H9 (cell line): ENCODE measurements at regions not wholly inside any gene's neighbourhood (a gene's known extent, or its start where the extent isn't known, plus 50 kb on each side); places are given as distances from the start of the nearest gene placed in this dataset.

Source experiments
- DNase-seq: peaks from one replicate; pipeline ENCODE4 v3.0.0-alpha.2; 2017
- H2AFZ ChIP-seq: one replicate; pipeline ENCODE4 v1.6.1; 2013; ENCODE audit warnings: mild to moderate bottlenecking, low read length, control low read depth, moderate library complexity
- H2AK5ac ChIP-seq: 2 replicates; pipeline ENCODE4 v1.6.1; 2013; ENCODE audit warnings: low read length, control low read depth, mixed read lengths; ENCODE audit not compliant: insufficient read length
- H2BK120ac ChIP-seq: one replicate; pipeline ENCODE4 v1.6.1; 2013; ENCODE audit warnings: low read depth, mild to moderate bottlenecking, low read length, control low read depth, inconsistent platforms; ENCODE audit not compliant: poor library complexity, severe bottlenecking
- H2BK12ac ChIP-seq: 2 replicates; pipeline ENCODE4 v1.6.1; 2013; ENCODE audit warnings: low read length, control low read depth, mixed read lengths, low read depth; ENCODE audit not compliant: insufficient read length
- H2BK15ac ChIP-seq: 2 replicates; pipeline ENCODE4 v1.6.1; 2013; ENCODE audit warnings: low read depth, low read length, control low read depth
- H2BK20ac ChIP-seq: one replicate; pipeline ENCODE4 v1.6.1; 2013; ENCODE audit warnings: low read depth, mild to moderate bottlenecking, low read length, control low read depth, inconsistent platforms; ENCODE audit not compliant: poor library complexity, severe bottlenecking
- H2BK5ac ChIP-seq: 2 replicates; pipeline ENCODE4 v1.6.1; 2013; ENCODE audit warnings: low read length, control low read depth, mixed read lengths; ENCODE audit not compliant: insufficient read length
- H3K14ac ChIP-seq: 2 replicates; pipeline ENCODE4 v1.6.1; 2013; ENCODE audit warnings: low read length, control low read depth; ENCODE audit not compliant: insufficient read depth
- H3K18ac ChIP-seq: 2 replicates; pipeline ENCODE4 v1.6.1; 2013; ENCODE audit warnings: low read depth, mild to moderate bottlenecking, mixed read lengths, low read length, control low read depth; ENCODE audit not compliant: insufficient read length
- H3K23ac ChIP-seq: 2 replicates; pipeline ENCODE4 v1.6.1; 2013; ENCODE audit warnings: low read length, control low read depth, mixed read lengths, low read depth; ENCODE audit not compliant: insufficient read length
- H3K23me2 ChIP-seq: 2 replicates; pipeline ENCODE4 v1.6.1; 2013; ENCODE audit warnings: low read depth, mild to moderate bottlenecking, mixed read lengths, low read length, control low read depth; ENCODE audit not compliant: insufficient read length, poor library complexity, severe bottlenecking
- H3K27ac ChIP-seq: 2 replicates; pipeline ENCODE4 v1.5.1; 2013; ENCODE audit warnings: low read length, control low read depth, mixed read lengths, low read depth; ENCODE audit not compliant: insufficient read length
- H3K27me3 ChIP-seq: 2 replicates; pipeline ENCODE4 v1.6.1; 2013; ENCODE audit warnings: low read length, control low read depth, inconsistent platforms; ENCODE audit not compliant: insufficient read depth
- H3K4ac ChIP-seq: 2 replicates; pipeline ENCODE4 v1.6.1; 2013; ENCODE audit warnings: low read depth, mild to moderate bottlenecking, control low read depth, inconsistent platforms, low read length, moderate library complexity
- H3K4me1 ChIP-seq: 2 replicates; pipeline ENCODE4 v1.6.1; 2013; ENCODE audit warnings: low read length, control low read depth, inconsistent platforms; ENCODE audit not compliant: insufficient read depth
- H3K4me2 ChIP-seq: 2 replicates; pipeline ENCODE4 v1.6.1; 2013; ENCODE audit warnings: low read length, control low read depth, mixed read lengths; ENCODE audit not compliant: insufficient read length, insufficient read depth
- H3K56ac ChIP-seq: 2 replicates; pipeline ENCODE4 v1.6.1; 2013; ENCODE audit warnings: low read depth, mild to moderate bottlenecking, mixed read lengths, low read length, control low read depth; ENCODE audit not compliant: insufficient read length
- H3K79me1 ChIP-seq: 2 replicates; pipeline ENCODE4 v1.6.1; 2013; ENCODE audit warnings: low read depth, mild to moderate bottlenecking, moderate library complexity, low read length, control low read depth, inconsistent platforms; ENCODE audit not compliant: insufficient read depth, poor library complexity, severe bottlenecking
- H3K79me2 ChIP-seq: 2 replicates; pipeline ENCODE4 v1.6.1; 2013; ENCODE audit warnings: low read length, control low read depth, inconsistent platforms; ENCODE audit not compliant: insufficient read depth
- H3K9ac ChIP-seq: 2 replicates; pipeline ENCODE4 v1.6.1; 2013; ENCODE audit warnings: low read length, control low read depth, mixed read lengths; ENCODE audit not compliant: insufficient read length; ENCODE audit errors: extremely low read depth
- H3K9me3 ChIP-seq: one replicate; pipeline ENCODE4 v1.6.1; 2013; ENCODE audit warnings: low read depth, low read length, inconsistent platforms; ENCODE audit not compliant: control insufficient read depth
- H3T11ph ChIP-seq: one replicate; pipeline ENCODE4 v1.6.1; 2013; ENCODE audit warnings: mild to moderate bottlenecking, low read length, control low read depth, inconsistent platforms
- H4K20me1 ChIP-seq: one replicate; pipeline ENCODE4 v1.6.1; 2013; ENCODE audit not compliant: control insufficient read depth, insufficient read length, insufficient read depth
- H4K5ac ChIP-seq: 2 replicates; pipeline ENCODE4 v1.6.1; 2013; ENCODE audit warnings: low read depth, mild to moderate bottlenecking, mixed read lengths, low read length, control low read depth; ENCODE audit not compliant: insufficient read length
- H4K8ac ChIP-seq: replicated peaks from 2 replicates; pipeline ENCODE4 v1.6.1; 2013; ENCODE audit warnings: low read length, control low read depth, mixed read lengths, low read depth; ENCODE audit not compliant: insufficient read length
- H4K91ac ChIP-seq: 2 replicates; pipeline ENCODE4 v1.6.1; 2013; ENCODE audit warnings: low read depth, mild to moderate bottlenecking, moderate library complexity, mixed read lengths, low read length, control low read depth; ENCODE audit not compliant: insufficient read length
- H3K27ac Mint-ChIP-seq, 3 experiments: 2 replicates in 2 of 3; 3 replicates in 1 of 3; pipeline ENCODE4 v1.8.0; 2020 to 2021; ENCODE audit warnings: mixed read lengths in 3 of 3, mild to moderate bottlenecking in 1 of 3, moderate library complexity in 1 of 3
- H3K27me3 Mint-ChIP-seq: 2 replicates; pipeline ENCODE4 v1.8.0; 2021; ENCODE audit warnings: low read depth, mild to moderate bottlenecking, moderate library complexity, mixed read lengths
- H3K36me3 Mint-ChIP-seq, 3 experiments: 2 replicates in 2 of 3; 3 replicates in 1 of 3; pipeline ENCODE4 v1.8.0; 2020 to 2021; ENCODE audit warnings: low read depth in 3 of 3, mixed read lengths in 3 of 3; ENCODE audit not compliant: insufficient read depth in 1 of 3
- H3K4me1 Mint-ChIP-seq, 2 experiments: 2 replicates each; pipeline ENCODE4 v1.8.0; 2020; ENCODE audit warnings: mixed read lengths in 2 of 2
- H3K4me3 Mint-ChIP-seq, 2 experiments: 2 replicates in 1 of 2; 3 replicates in 1 of 2; pipeline ENCODE4 v1.8.0; 2020 to 2021; ENCODE audit warnings: mild to moderate bottlenecking in 2 of 2, mixed read lengths in 2 of 2, moderate library complexity in 1 of 2
- H3K9me3 Mint-ChIP-seq, 2 experiments: 2 replicates in 1 of 2; 3 replicates in 1 of 2; pipeline ENCODE4 v1.8.0; 2020; ENCODE audit warnings: mild to moderate bottlenecking in 2 of 2, mixed read lengths in 2 of 2, moderate library complexity in 1 of 2
- CTCF ChIP-seq: fragments of 200-600 bp; sonication (generic); conservative IDR thresholded peaks from 3 replicates; pipeline ENCODE4 v1.8.0; 2021; ENCODE audit warnings: antibody characterized with exemption, mild to moderate bottlenecking
- WGBS: extraction: QIAGEN DNeasy Blood & Tissue Kit; methylation state at CpG from one replicate; pipeline ENCODE4 v1.1.7; 2013; ENCODE audit warnings: missing lambda C conversion rate, low lambda C conversion rate, mixed read lengths; ENCODE audit not compliant: insufficient read length; ENCODE audit errors: extremely low coverage; 5-methylcytosine and 5-hydroxymethylcytosine counted together

- no peak overlapping the region for H2BK12ac ChIP-seq
- TF ChIP-seq CTCF: no peak
- no peak overlapping the region for H2BK5ac ChIP-seq
- no peak overlapping the region for H3T11ph ChIP-seq
- H2BK120ac ChIP-seq: no peak overlapping the region
- no peaks in the 10 kb centered on the region for H3K9me3 ChIP-seq
- H3K14ac ChIP-seq: no peak overlapping the region
- H3K4me1 ChIP-seq: no peaks in the 10 kb centered on the region
- H3K9me3 Mint-ChIP-seq: no peaks in the 10 kb centered on the region; a peak in 2 of 5 replicates
- H2AK5ac ChIP-seq: no peak overlapping the region
- DNase-seq: no peak
- no peak overlapping the region for H3K4me3 Mint-ChIP-seq
- H3K27ac Mint-ChIP-seq: no peak overlapping the region; a peak in 1 of 7 replicates
- no peak overlapping the region for H4K91ac ChIP-seq
- H3K4ac ChIP-seq: no peak overlapping the region
- no peak overlapping the region for H3K56ac ChIP-seq
- no peaks in the 10 kb centered on the region for H3K79me2 ChIP-seq
- peaks cover 0 to 3% of the 10 kb centered on the region in 2 experiments; a peak in 1 of 4 replicates for H3K4me1 Mint-ChIP-seq
- no peak overlapping the region for H3K23ac ChIP-seq
- no peak overlapping the region for H2AFZ ChIP-seq
- H2BK20ac ChIP-seq: no peak overlapping the region
- no peaks in the 10 kb centered on the region for H3K27me3 ChIP-seq
- no CpG with 5 or more reads among the region's 4 CpGs for WGBS
- H3K9ac ChIP-seq: no peak overlapping the region
- H3K23me2 ChIP-seq: no peaks in the 10 kb centered on the region
- H3K27ac ChIP-seq: no peak overlapping the region
- no peak overlapping the region for H3K18ac ChIP-seq
- H3K36me3 Mint-ChIP-seq: no peaks in the 10 kb centered on the region
- H3K4me2 ChIP-seq: no peak overlapping the region
- no peaks in the 10 kb centered on the region for H3K79me1 ChIP-seq
- no peak overlapping the region for H4K5ac ChIP-seq
- H3K27me3 Mint-ChIP-seq: no peaks in the 10 kb centered on the region
- H4K8ac ChIP-seq: no peak overlapping the region
- no peak overlapping the region for H2BK15ac ChIP-seq
- H4K20me1 ChIP-seq: no peaks in the 10 kb centered on the region
Measured at GRCh38 chr15:93941697-93942096, 289.7 kb upstream of the MCTP2 start.
